NCI-H1105 (cell line): ENCODE measurements at regions not wholly inside any gene's neighbourhood (a gene's known extent, or its start where the extent isn't known, plus 50 kb on each side); places are given as distances from the start of the nearest gene placed in this dataset.
A peak's percentile ranks its signal among the peaks of the same experiment; 100 is the strongest.
"Not testable (repeated sequence)": the region's sequence is repeated elsewhere in the genome, so short reads cannot be mapped to it uniquely, and the experiment has no call there.

Source experiments
- DNase-seq: peaks from one replicate; lab custom pipeline; 2025; lab: John Stamatoyannopoulos, UW

GRCh38 chr11:115627666-115628460 is 123.6 kb upstream of the CADM1 start:
- DNase-seq = no peak

GRCh38 chr11:115627071-115627470 is 122.9 kb upstream of the CADM1 start:
- no peak for DNase-seq

- DNase-seq = no peak
These were observed 122.2 kb upstream of the CADM1 start for GRCh38 chr11:115626414-115626813.

- DNase-seq = no peak
These were observed 121.3 kb upstream of the CADM1 start for GRCh38 chr11:115625502-115625901.

- DNase-seq = no peak
These were observed 119.8 kb upstream of the CADM1 start for GRCh38 chr11:115624065-115624464.

GRCh38 chr11:115623021-115623451 is 118.8 kb upstream of the CADM1 start:
- no peak for DNase-seq

- DNase-seq = no peak
These were observed 114.2 kb upstream of the CADM1 start for GRCh38 chr11:115618428-115618827.

- DNase-seq = no peak
These were observed 113.6 kb upstream of the CADM1 start for GRCh38 chr11:115617767-115618166.

- no peak for DNase-seq
These were observed 112.8 kb upstream of the CADM1 start for GRCh38 chr11:115616971-115617370.

GRCh38 chr11:115613986-115614632 is 109.9 kb upstream of the CADM1 start:
- no peak for DNase-seq

GRCh38 chr11:115613004-115613403 is 108.8 kb upstream of the CADM1 start:
- DNase-seq = no peak

GRCh38 chr11:115612046-115612730 is 108.0 kb upstream of the CADM1 start:
- no peak for DNase-seq

- no peak for DNase-seq
These were observed 107.1 kb upstream of the CADM1 start for GRCh38 chr11:115611343-115611742.

GRCh38 chr11:115610908-115611307 is 106.7 kb upstream of the CADM1 start:
- DNase-seq = no peak

- not testable (repeated sequence) for DNase-seq
These were observed 106.0 kb upstream of the CADM1 start for GRCh38 chr11:115610234-115610633.

- DNase-seq = no peak
These were observed 104.8 kb upstream of the CADM1 start for GRCh38 chr11:115608976-115609375.

- DNase-seq = no peak
These were observed 103.5 kb upstream of the CADM1 start for GRCh38 chr11:115607621-115608221.

- DNase-seq = peak; percentile 45
These were observed 102.4 kb upstream of the CADM1 start for GRCh38 chr11:115606498-115607220.

GRCh38 chr11:115605871-115606497 is 101.8 kb upstream of the CADM1 start:
- no peak for DNase-seq

GRCh38 chr11:115605397-115605796 is 101.2 kb upstream of the CADM1 start:
- DNase-seq = not testable (repeated sequence)

- DNase-seq = no peak
These were observed 94.9 kb upstream of the CADM1 start for GRCh38 chr11:115599125-115599524.
